Mesodermal cell (in vitro differentiated cells): ENCODE measurements at regions not wholly inside any gene's neighbourhood (a gene's known extent, or its start where the extent isn't known, plus 50 kb on each side); places are given as distances from the start of the nearest gene placed in this dataset.

Source experiments
- H3K27ac ChIP-seq: 2 replicates; pipeline ENCODE4 v1.7.0; 2013; ENCODE audit warnings: mild to moderate bottlenecking, low read depth, low read length, moderate library complexity; ENCODE audit not compliant: severe bottlenecking
- H3K36me3 ChIP-seq: 2 replicates; pipeline ENCODE4 v1.7.1; 2013; ENCODE audit warnings: mild to moderate bottlenecking, low read length, moderate library complexity; ENCODE audit not compliant: control insufficient read depth, insufficient read depth
- H3K4me1 ChIP-seq: one replicate; pipeline ENCODE4 v1.7.1; 2013; ENCODE audit warnings: mild to moderate bottlenecking, low read length; ENCODE audit not compliant: insufficient read depth, control insufficient read depth, poor library complexity, severe bottlenecking
- H3K4me3 ChIP-seq: 2 replicates; pipeline ENCODE4 v1.7.0; 2013; ENCODE audit warnings: low read length, control low read depth, mild to moderate bottlenecking; ENCODE audit not compliant: insufficient read depth, poor library complexity, severe bottlenecking; ENCODE audit errors: extremely low read depth
- H3K9me3 ChIP-seq: 2 replicates; pipeline ENCODE4 v1.7.1; 2013; ENCODE audit warnings: mild to moderate bottlenecking, low read length, moderate library complexity; ENCODE audit not compliant: control insufficient read depth
- WGBS, 2 experiments: methylation state at CpG; one replicate each; pipeline ENCODE4 v1.1.5; 2013; ENCODE audit warnings: missing lambda C conversion rate in 2 of 2; ENCODE audit not compliant: insufficient coverage in 2 of 2; 5-methylcytosine and 5-hydroxymethylcytosine counted together

DNA sequence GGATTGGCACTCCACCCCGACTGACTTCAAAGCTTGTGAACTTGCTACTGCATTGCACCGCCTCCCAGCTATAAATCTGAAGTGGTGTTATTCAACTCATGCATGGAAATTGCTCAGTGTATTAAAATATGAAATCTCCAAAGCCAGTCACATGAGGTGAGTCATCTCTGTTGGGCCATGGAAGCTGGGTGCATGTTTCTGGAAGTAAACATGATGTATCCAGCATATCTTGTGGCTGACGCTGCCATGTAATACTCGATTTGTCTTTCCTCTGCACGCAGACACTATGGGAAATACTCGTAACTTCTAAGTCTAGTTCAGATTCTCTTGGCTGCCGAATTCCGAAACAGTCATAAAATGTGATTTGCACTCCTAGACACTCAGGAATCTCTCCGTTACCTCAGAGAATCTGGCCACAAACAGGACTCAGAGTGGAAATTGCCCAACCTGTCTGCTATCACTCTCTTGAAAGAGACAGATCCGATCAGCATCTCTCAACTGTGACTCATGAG, 154.9 kb upstream of the MPPED2 start:
- H3K9me3 ChIP-seq = no peaks in the 10 kb centered on the region
- no peak overlapping the region for H3K4me3 ChIP-seq
- 92 to 93% methylated on average over 8 of the region's 10 CpGs for WGBS, 2 experiments
- H3K27ac ChIP-seq = peak overlapping the region; percentile 61
- H3K4me1 ChIP-seq = no peaks in the 10 kb centered on the region
- H3K36me3 ChIP-seq = no peaks in the 10 kb centered on the region

DNA sequence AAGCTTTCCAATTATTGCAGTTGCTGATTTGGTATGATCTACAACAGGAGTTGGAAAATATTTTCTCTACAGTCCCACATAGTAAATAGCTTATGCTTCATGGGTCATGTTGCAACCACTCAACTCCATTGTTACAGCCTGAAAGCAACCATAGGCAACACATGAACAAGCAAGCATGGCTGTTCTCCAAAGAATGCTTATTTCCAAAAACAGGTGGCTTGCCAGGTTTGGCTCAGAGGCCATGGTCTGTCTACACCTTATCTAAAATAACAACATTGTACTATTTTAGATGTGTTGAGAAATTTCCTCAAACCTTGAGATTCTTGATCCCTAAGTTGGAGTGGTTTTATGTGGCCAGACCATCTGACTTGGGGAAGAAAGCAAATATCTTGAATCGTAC, 153.9 kb upstream of the MPPED2 start:
- Histone ChIP-seq H3K9me3 (no peaks in the 10 kb centered on the region), H3K27ac (no peak overlapping the region), H3K4me3 (no peak overlapping the region), H3K36me3 (no peaks in the 10 kb centered on the region), H3K4me1 (no peaks in the 10 kb centered on the region)
- WGBS, 2 experiments = no CpG with 5 or more reads among the region's 1 CpG

DNA sequence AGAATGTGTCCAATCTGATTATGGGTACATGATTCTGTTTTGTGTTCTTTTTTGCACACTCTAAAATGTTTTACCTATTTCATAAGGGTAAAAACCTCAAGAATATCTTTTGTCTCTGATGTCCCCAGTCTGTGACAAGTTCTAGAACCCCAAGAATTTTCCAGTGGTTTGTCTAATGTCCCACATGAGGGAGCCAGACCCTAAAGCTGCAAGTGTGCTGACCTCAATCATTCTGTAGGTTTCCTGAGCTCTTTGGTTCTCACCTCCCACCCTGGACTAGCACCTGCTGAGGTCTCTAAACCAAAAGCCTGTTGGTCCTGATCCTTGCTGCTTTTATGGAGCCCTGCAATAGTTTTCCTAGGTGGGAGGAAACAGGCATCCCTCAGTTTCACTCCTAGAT, 149.8 kb upstream of the MPPED2 start:
- Histone ChIP-seq H3K36me3 (no peaks in the 10 kb centered on the region), H3K4me3 (no peak overlapping the region), H3K27ac (no peak overlapping the region), H3K4me1 (no peaks in the 10 kb centered on the region), H3K9me3 (no peaks in the 10 kb centered on the region)

DNA sequence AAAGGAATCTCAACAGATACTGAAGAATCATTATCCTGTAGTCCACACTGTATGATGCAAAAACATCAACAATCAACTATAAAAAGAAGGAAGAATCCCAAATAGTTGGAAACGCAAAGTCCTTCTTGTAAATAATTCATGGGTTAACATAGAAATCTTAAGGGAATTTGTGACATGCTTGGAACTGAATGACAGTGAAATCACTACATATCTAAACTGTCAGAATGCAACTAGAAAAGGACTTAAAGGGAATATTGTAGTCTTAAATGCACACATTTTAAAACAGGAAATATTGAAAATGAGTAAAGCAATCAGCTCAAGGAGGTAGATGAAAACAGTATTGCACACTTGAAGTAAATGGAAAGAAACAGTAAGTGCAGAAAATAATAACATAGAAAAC, 147.6 kb upstream of the MPPED2 start:
- no peaks in the 10 kb centered on the region for H3K9me3 ChIP-seq
- no CpG with 5 or more reads among the region's 1 CpG for WGBS, 2 experiments
- no peaks in the 10 kb centered on the region for H3K36me3 ChIP-seq
- H3K27ac ChIP-seq = no peak overlapping the region
- no peak overlapping the region for H3K4me3 ChIP-seq
- no peaks in the 10 kb centered on the region for H3K4me1 ChIP-seq

DNA sequence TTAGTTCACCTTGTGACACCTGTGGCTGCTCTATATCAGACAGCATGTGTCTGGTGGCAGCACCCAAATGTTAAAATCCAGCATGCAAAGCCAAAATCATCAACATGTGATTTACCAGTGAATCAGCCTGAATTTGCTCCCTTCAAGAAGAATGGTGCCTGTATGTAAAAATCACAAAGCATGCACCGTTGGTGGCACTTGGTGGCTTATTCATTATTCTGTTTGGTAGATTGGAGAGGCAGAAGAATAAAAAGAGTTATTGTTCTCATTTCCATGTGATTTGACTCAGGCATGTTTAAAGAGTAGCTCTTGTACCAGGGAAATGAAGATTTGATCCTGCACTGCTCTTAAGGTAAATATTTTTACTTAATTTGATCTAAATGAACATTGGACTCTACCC, 143.9 kb upstream of the MPPED2 start:
- Histone ChIP-seq H3K36me3 (no peaks in the 10 kb centered on the region), H3K4me1 (no peaks in the 10 kb centered on the region), H3K4me3 (no peak overlapping the region), H3K27ac (no peak overlapping the region), H3K9me3 (no peaks in the 10 kb centered on the region)
- 60% methylated on average over 1 of the region's 1 CpG; no CpG with 5 or more reads in 1 of the 2 experiments for WGBS, 2 experiments

DNA sequence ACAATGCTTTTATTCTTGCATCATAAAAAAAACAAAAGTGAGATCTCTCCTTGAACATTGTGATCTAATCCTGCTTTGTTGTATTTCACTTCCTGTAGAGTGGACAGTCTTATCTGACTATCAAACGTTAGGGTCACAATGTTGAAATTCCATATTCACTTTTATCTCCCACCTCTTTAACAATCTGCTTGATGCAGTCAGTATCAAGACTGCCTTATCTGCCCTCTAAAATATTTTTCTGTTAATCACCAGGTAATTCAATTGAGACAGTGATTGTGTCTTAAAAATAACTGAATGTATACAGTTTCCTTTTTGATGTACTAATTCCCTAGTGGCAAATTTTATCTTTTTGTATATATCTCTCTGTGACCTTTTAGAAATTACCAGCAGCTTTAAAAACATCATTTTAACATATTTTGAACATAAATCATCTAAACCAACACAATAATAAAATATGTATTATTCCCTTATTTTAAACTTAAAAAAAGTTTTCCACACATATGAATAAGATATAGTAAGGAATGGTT, 143.1 kb upstream of the MPPED2 start:
- Histone ChIP-seq H3K9me3 (no peaks in the 10 kb centered on the region), H3K4me1 (no peaks in the 10 kb centered on the region), H3K27ac (no peak overlapping the region), H3K4me3 (no peak overlapping the region), H3K36me3 (no peaks in the 10 kb centered on the region)
- 80% methylated on average over 1 of the region's 1 CpG; no CpG with 5 or more reads in 1 of the 2 experiments for WGBS, 2 experiments

DNA sequence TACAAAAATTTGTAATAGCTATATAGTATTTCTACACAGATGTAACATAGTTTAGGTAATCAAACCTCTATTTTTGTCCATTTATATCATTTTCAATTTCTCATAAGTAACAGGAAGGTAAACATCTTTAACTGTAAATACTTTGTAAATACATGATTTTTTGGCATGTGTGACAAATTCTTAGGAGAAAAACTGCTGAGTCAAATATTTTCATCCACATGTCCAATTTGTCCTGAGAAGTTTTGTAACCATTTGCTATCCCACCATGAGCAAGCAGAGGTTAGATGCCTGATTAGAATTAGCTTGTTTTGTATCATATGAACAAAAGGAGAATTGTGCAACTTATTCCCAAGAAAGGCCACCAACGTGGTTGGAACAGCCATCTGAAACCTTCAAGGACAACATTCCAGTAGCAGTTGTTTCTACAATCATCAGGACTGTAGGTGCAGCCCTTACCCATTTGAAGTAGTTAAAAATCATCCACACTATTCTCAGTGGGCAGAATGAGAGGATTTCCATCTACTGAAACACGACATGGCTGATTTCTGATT, 139.6 kb upstream of the MPPED2 start:
- Histone ChIP-seq H3K4me3 (no peak overlapping the region), H3K36me3 (no peaks in the 10 kb centered on the region), H3K9me3 (no peaks in the 10 kb centered on the region), H3K4me1 (no peaks in the 10 kb centered on the region), H3K27ac (no peak overlapping the region)
- 72 to 100% methylated on average over 1 to 2 of the region's 2 CpGs for WGBS, 2 experiments

DNA sequence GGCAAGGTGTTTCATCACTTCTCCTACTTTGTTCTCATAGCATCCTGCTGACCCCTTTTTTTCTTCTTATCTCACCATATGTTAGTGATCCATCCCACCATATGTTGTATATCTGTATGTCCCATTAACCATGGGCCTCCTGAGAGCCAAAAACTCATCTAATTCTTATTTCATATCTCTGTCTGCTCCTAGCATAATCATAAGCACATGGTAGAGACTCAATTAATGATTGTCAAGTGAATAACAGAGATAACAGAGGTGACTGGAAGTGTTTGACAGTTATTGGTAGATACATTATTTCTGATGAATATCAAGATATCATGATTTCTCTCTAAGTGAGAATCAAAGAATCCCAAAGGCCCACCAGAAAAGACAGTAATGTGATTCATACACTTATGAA, 138.1 kb upstream of the MPPED2 start:
- no peaks in the 10 kb centered on the region for H3K4me1 ChIP-seq
- H3K27ac ChIP-seq = no peak overlapping the region
- H3K4me3 ChIP-seq = no peak overlapping the region
- no peaks in the 10 kb centered on the region for H3K9me3 ChIP-seq
- no peaks in the 10 kb centered on the region for H3K36me3 ChIP-seq

DNA sequence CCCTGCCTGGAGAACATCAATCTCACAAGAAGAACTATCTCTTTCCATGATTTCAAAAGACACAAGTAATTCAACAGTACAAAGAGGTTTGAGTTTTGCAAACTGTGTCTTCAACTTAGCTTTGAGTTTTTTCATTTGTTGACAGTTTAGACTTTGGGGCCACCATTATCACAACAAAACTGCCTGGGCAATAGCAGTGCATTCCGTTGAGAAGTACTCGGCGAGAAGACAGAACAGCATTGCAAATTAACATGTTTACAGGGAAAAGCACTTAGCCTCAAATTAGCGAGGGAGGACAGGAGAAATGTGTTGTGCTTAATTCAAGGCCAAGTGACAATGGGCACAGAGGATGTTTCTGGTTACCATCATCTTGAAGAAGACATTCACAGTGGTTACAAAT, 133.2 kb upstream of the MPPED2 start:
- no peak overlapping the region for H3K4me3 ChIP-seq
- WGBS, 2 experiments = 25 to 36% methylated on average over 3 to 4 of the region's 4 CpGs
- H3K9me3 ChIP-seq = no peaks in the 10 kb centered on the region
- no peaks in the 10 kb centered on the region for H3K36me3 ChIP-seq
- H3K4me1 ChIP-seq = no peaks in the 10 kb centered on the region
- H3K27ac ChIP-seq = peak overlapping the region; percentile 37

DNA sequence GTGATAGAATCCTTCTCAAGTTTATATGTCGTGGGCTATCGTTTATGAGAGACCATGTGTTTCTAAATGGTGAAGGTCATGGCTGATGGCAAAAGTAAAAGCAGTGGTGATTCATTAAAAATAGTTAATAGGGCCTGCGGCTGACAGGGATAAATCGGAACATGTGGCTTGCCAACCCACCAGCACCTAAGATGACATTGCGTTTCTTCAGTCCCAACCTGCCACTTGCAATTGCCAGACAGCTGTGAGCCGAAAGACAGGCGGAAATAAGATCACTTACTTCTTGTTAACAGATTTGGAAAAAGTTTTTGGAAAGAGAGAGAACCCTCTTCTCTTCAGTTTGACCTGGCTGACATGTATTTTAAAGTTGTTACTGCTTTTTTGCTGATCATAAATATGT, 131.5 kb upstream of the MPPED2 start:
- no peaks in the 10 kb centered on the region for H3K9me3 ChIP-seq
- H3K4me3 ChIP-seq = no peak overlapping the region
- H3K27ac ChIP-seq = no peak overlapping the region
- no peaks in the 10 kb centered on the region for H3K36me3 ChIP-seq
- H3K4me1 ChIP-seq = no peaks in the 10 kb centered on the region
- 94 to 98% methylated on average over 3 to 5 of the region's 7 CpGs for WGBS, 2 experiments

DNA sequence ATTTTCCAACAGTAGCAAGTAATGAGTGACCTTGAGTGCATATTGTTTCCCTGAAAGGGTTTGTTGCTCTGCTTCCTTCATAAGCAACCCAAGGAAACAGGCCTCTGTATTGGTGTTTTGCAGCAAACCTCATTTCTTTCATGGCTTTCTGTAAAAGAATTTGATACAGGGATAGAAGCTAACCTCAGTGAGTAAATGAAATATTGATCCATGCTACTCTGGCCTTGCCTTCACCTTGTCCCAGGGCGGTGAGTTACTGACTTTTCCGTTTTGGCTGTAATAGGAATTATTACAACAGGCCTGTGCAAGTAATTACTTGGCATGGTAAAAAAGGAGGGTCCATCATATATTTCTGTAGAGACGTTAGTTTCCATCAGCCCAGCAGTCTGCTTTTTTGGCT, 130.9 kb upstream of the MPPED2 start:
- H3K9me3 ChIP-seq = no peaks in the 10 kb centered on the region
- no peak overlapping the region for H3K27ac ChIP-seq
- no peaks in the 10 kb centered on the region for H3K36me3 ChIP-seq
- no peaks in the 10 kb centered on the region for H3K4me1 ChIP-seq
- 85% methylated on average over 2 of the region's 3 CpGs; no CpG with 5 or more reads in 1 of the 2 experiments for WGBS, 2 experiments
- H3K4me3 ChIP-seq = no peak overlapping the region
